ENCODE measurements at regions not wholly inside any gene's neighbourhood (a gene's known extent, or its start where the extent isn't known, plus 50 kb on each side); places are given as distances from the start of the nearest gene placed in this dataset.

DNA sequence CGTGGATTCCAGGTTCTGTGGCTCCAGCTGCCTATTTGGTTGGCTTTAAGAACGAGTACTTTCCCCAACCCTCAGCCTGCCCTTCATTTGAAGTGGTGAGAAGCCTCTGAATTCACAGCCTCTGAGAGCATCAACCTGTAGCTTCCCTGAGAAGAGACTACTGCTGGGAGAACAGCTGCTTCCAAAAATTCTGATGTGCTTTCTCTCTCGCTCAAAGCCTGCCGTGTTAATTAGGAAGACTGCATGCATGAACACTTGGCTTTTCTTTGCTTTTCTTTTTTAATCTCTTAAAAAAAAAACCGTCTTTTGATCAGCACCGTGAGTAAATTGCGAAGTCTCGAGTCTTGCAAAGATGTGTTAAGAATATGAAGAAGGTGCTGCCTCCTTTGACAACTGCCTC, 153.4 kb upstream of the MAP1B start:
- Mint-ChIP-seq H3K27ac (no peak overlapping the region), H3K4me1 (ENCODE audit: low read depth) (no peaks in the 10 kb centered on the region), H3K9me3 (peaks cover 2% of the 10 kb centered on the region), H3K36me3 (ENCODE audit: low read depth) (no peaks in the 10 kb centered on the region), H3K4me3 (no peak overlapping the region), H3K27me3 (peaks cover 12% of the 10 kb centered on the region)
- TF ChIP-seq, protein P1, sequence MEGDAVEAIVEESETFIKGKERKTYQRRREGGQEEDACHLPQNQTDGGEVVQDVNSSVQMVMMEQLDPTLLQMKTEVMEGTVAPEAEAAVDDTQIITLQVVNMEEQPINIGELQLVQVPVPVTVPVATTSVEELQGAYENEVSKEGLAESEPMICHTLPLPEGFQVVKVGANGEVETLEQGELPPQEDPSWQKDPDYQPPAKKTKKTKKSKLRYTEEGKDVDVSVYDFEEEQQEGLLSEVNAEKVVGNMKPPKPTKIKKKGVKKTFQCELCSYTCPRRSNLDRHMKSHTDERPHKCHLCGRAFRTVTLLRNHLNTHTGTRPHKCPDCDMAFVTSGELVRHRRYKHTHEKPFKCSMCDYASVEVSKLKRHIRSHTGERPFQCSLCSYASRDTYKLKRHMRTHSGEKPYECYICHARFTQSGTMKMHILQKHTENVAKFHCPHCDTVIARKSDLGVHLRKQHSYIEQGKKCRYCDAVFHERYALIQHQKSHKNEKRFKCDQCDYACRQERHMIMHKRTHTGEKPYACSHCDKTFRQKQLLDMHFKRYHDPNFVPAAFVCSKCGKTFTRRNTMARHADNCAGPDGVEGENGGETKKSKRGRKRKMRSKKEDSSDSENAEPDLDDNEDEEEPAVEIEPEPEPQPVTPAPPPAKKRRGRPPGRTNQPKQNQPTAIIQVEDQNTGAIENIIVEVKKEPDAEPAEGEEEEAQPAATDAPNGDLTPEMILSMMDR (IDR thresholded peaks at IDR 0.05) = no peak
- intact Hi-C loops (cut with micrococcal nuclease) = no loop called here
- ATAC-seq (no peak), DNase-seq (no peak)
- CTCF ChIA-PET = no interaction called here
- POLR2A ChIA-PET = no interaction called here

DNA sequence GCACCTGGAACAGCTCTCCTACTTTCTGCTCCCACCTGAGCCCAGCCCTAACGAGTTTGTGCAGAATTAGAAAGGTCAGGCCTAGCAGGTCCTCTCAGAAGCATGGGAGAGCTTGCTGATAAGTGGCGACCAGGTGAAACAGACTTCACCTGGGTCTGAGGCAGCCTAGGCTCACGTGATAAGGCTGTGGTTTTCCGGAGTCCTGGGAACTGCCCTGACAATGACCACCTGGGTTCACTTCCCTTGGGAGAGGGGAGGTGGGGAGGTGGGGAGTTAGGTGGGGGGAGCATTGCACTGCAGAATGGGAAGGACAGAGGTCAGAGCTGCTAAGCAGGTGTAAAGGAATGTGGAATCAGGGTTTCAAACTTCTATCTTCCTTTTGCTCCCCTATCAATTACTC, 152.9 kb upstream of the MAP1B start:
- POLR2A ChIA-PET = no interaction called here
- H3K27ac Mint-ChIP-seq = no peak overlapping the region
- intact Hi-C loops (cut with micrococcal nuclease) = no loop called here

GRCh38 chr5:71955723-71956122, 151.6 kb upstream of the MAP1B start:
- ChIA-PET CTCF (no interaction called here), POLR2A (no interaction called here)
- DNase-seq = no peak
- intact Hi-C loops (cut with micrococcal nuclease) = no loop called here
- Mint-ChIP-seq H3K27ac (no peak overlapping the region), H3K9me3 (no peaks in the 10 kb centered on the region), H3K4me1 (ENCODE audit: low read depth) (no peaks in the 10 kb centered on the region), H3K4me3 (no peak overlapping the region), H3K27me3 (peaks cover 12% of the 10 kb centered on the region), H3K36me3 (ENCODE audit: low read depth) (no peaks in the 10 kb centered on the region)
- TF ChIP-seq, protein P1 (IDR thresholded peaks at IDR 0.05) = no peak
- ATAC-seq = no peak

More for the DNA sequence above, 152.9 kb upstream of the MAP1B start:
- CTCF ChIA-PET = no interaction called here
- no peak for DNase-seq
- Mint-ChIP-seq H3K9me3 (no peaks in the 10 kb centered on the region), H3K4me1 (ENCODE audit: low read depth) (no peaks in the 10 kb centered on the region), H3K27me3 (peaks cover 12% of the 10 kb centered on the region), H3K36me3 (ENCODE audit: low read depth) (no peaks in the 10 kb centered on the region), H3K4me3 (no peak overlapping the region)
- ATAC-seq = no peak
- TF ChIP-seq, protein P1 (IDR thresholded peaks at IDR 0.05) = no peak

- no peak overlapping the region for H3K4me3 Mint-ChIP-seq
- H3K4me1 Mint-ChIP-seq (ENCODE audit: low read depth) = no peaks in the 10 kb centered on the region
- ChIA-PET CTCF (no interaction called here), POLR2A (no interaction called here)
- H3K36me3 Mint-ChIP-seq (ENCODE audit: low read depth) = no peaks in the 10 kb centered on the region
- TF ChIP-seq, protein P1 (IDR thresholded peaks at IDR 0.05) = no peak
- H3K27ac Mint-ChIP-seq = no peak overlapping the region
- no peaks in the 10 kb centered on the region for H3K9me3 Mint-ChIP-seq
- intact Hi-C loops (cut with micrococcal nuclease) = no loop called here
- no peak for ATAC-seq
- H3K27me3 Mint-ChIP-seq = peaks cover 8% of the 10 kb centered on the region
- no peak for DNase-seq
These were observed 149.9 kb upstream of the MAP1B start for GRCh38 chr5:71957292-71957898.

- no peaks in the 10 kb centered on the region for H3K9me3 Mint-ChIP-seq
These were observed 147.1 kb upstream of the MAP1B start for GRCh38 chr5:71960195-71960594.

More at GRCh38 chr5:71960195-71960594, 147.1 kb upstream of the MAP1B start:
- DNase-seq (no peak), ATAC-seq (no peak)
- intact Hi-C loops (cut with micrococcal nuclease) = no loop called here
- Mint-ChIP-seq H3K4me3 (no peak overlapping the region), H3K27ac (no peak overlapping the region), H3K4me1 (ENCODE audit: low read depth) (no peaks in the 10 kb centered on the region), H3K27me3 (peaks cover 1% of the 10 kb centered on the region), H3K36me3 (ENCODE audit: low read depth) (no peaks in the 10 kb centered on the region)
- TF ChIP-seq, protein P1 (IDR thresholded peaks at IDR 0.05) = no peak
- POLR2A ChIA-PET = no interaction called here
- CTCF ChIA-PET = no interaction called here

Data from activated CD8-positive, alpha-beta T cell treated with anti-CD3 and anti-CD28 coated beads for 36 hours (primary cell).